Peyer's patch (tissue), 4 donors: ENCODE measurements at regions not wholly inside any gene's neighbourhood (a gene's known extent, or its start where the extent isn't known, plus 50 kb on each side); places are given as distances from the start of the nearest gene placed in this dataset.

Experiments
- POLR2A ChIP-seq, 2 donors: fragments of 450-650 bp; IDR thresholded peaks; one replicate each; pipeline ENCODE4 v1.5.1; 2017; ENCODE audit warnings: antibody characterized with exemption in 2 of 2, mild to moderate bottlenecking in 2 of 2, moderate library complexity in 2 of 2
- TF ChIP-seq, protein P1 (sequence below), 6 experiments: fragments of 450-650 bp in 4 of 6; fragments of 200-600 bp in 2 of 6; sonication (generic) in 1 of 6; IDR thresholded peaks; one replicate each; pipeline ENCODE4 v1.5.1; 2017 to 2019; ENCODE audit warnings: antibody characterized with exemption in 6 of 6, mild to moderate bottlenecking in 3 of 6, moderate library complexity in 1 of 6

DNA sequence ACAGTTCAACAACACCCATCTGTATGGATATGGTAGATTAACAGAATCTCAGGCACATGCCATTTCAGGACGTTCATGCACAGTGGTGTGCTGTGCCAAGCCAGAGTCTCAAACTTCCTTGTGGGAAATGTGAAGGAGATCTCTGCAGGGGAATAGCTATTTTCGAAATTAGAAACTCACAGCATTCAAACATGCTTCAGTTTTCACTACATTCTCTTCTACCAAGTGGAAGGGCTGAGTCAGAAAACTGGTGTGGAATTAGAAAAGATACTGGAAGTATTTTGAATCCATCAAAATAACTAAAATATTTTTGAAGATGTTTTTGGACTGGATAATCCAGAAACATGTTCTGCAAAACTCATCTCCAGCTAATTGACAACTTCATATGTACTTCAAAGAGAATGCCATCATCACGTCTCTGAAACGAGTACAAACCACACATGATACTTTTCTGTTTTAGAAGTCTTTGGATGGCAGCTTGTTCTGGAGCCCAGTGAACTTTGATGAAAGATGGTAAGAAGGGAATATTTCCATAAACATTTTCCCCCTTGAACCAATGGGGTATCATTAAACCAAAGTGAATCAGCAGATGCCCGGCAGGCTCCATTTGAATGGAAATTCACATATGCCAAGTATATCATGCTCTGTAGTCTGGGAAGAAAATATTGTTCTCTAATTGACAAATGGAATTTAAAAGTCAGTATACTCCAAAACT lies 616.3 kb upstream of the IGFBP3 start:
- TF ChIP-seq, protein P1, sequence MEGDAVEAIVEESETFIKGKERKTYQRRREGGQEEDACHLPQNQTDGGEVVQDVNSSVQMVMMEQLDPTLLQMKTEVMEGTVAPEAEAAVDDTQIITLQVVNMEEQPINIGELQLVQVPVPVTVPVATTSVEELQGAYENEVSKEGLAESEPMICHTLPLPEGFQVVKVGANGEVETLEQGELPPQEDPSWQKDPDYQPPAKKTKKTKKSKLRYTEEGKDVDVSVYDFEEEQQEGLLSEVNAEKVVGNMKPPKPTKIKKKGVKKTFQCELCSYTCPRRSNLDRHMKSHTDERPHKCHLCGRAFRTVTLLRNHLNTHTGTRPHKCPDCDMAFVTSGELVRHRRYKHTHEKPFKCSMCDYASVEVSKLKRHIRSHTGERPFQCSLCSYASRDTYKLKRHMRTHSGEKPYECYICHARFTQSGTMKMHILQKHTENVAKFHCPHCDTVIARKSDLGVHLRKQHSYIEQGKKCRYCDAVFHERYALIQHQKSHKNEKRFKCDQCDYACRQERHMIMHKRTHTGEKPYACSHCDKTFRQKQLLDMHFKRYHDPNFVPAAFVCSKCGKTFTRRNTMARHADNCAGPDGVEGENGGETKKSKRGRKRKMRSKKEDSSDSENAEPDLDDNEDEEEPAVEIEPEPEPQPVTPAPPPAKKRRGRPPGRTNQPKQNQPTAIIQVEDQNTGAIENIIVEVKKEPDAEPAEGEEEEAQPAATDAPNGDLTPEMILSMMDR (IDR thresholded peaks at IDR 0.05), result no peak
- no peak for TF ChIP-seq POLR2A (IDR thresholded peaks at IDR 0.05)
